HCT116 (cell line): ENCODE measurements at regions not wholly inside any gene's neighbourhood (a gene's known extent, or its start where the extent isn't known, plus 50 kb on each side); places are given as distances from the start of the nearest gene placed in this dataset.

ENCODE experiments used
- ATAC-seq: fragments of 200-7000 bp; cut with Tn5 transposase; 2 replicates; pipeline ENCODE4 v1.9.1; 2020; ENCODE audit warnings: mild to moderate bottlenecking, moderate library complexity
- BruUV-seq: library from RNA; stranded (reverse); fragments of 400-500 nt; replicated peaks from 2 replicates; lab custom pipeline; 2021; lab: Mats Ljungman, UMichigan
- CTCF ChIA-PET: fragments of 300-600 bp; sonication (Branson Sonifier 250); formaldehyde crosslinking; loops from one replicate; lab custom pipeline; 2021; ENCODE audit warnings: antibody characterized with exemption; lab: Charles Lee
- POLR2A ChIA-PET: fragments of 300-600, 350-600 bp; sonication (Branson Sonifier 250); formaldehyde crosslinking; loops from one replicate; lab custom pipeline; 2021; ENCODE audit warnings: antibody characterized with exemption; lab: Charles Lee
- RAD21 ChIA-PET, 2 experiments: fragments of 300-600 bp; sonication (Branson Sonifier 250); formaldehyde crosslinking; loops; one replicate each; lab custom pipeline; 2023; ENCODE audit warnings: low total read pairs in 2 of 2; ENCODE audit not compliant: uncharacterized antibody in 2 of 2, unreplicated experiment in 2 of 2, low non-redundant PET in 1 of 2; lab: Charles Lee
- DNase-seq: peaks from one replicate; pipeline ENCODE4 v3.0.0-alpha.2; 2010; ENCODE audit warnings: low read depth, low spot score
- H2AFZ ChIP-seq: fragments of 200-600 bp; shearing (Covaris generic), sonication (generic); 2 replicates; pipeline ENCODE4 v1.6.1; 2017; ENCODE audit warnings: low read depth, mixed run types, mixed read lengths, antibody characterized with exemption, low read length; ENCODE audit not compliant: poor library complexity, severe bottlenecking
- H3K27ac ChIP-seq: 2 replicates; pipeline ENCODE4 v1.5.1; 2012; ENCODE audit warnings: low read depth, low read length
- H3K27me3 ChIP-seq: fragments of 200-600 bp; sonication (generic); 2 replicates; pipeline ENCODE4 v1.6.1; 2016; ENCODE audit warnings: mixed run types, low read length, mixed read lengths; ENCODE audit not compliant: insufficient read depth
- H3K36me3 ChIP-seq, 2 experiments: fragments of 200-500 bp in 1 of 2; fragments of 200-600 bp in 1 of 2; sonication (Bioruptor generic) in 1 of 2; sonication (generic) in 1 of 2; 2 replicates each; pipeline versions ENCODE4 v1.5.1 to v1.6.1; 2014 to 2016; ENCODE audit warnings: low read length in 2 of 2, inconsistent platforms in 1 of 2, mixed read lengths in 1 of 2, mixed run types in 1 of 2; ENCODE audit not compliant: insufficient read depth in 2 of 2, control insufficient read depth in 1 of 2
- H3K4me1 ChIP-seq, 2 experiments: fragments of 200-600 bp in 1 of 2; sonication (generic) in 1 of 2; 2 replicates each; pipeline versions ENCODE4 v1.5.1 to v1.6.1; 2012 to 2017; ENCODE audit warnings: low read length in 2 of 2, inconsistent platforms in 1 of 2, mild to moderate bottlenecking in 1 of 2, mixed read lengths in 1 of 2, mixed run types in 1 of 2, moderate library complexity in 1 of 2; ENCODE audit not compliant: insufficient read depth in 2 of 2, control insufficient read depth in 1 of 2
- H3K4me2 ChIP-seq: fragments of 200-600 bp; sonication (generic); 2 replicates; pipeline ENCODE4 v1.6.1; 2017; ENCODE audit warnings: mixed run types, low read length, mixed read lengths
- H3K4me3 ChIP-seq, 2 experiments: fragments of 200-600 bp in 1 of 2; sonication (generic) in 1 of 2; replicated peaks in 1 of 2; 2 replicates each; pipeline ENCODE4 v1.5.1; 2011 to 2016; ENCODE audit warnings: low read length in 2 of 2, control low read depth in 1 of 2, low read depth in 1 of 2, mild to moderate bottlenecking in 1 of 2, mixed read lengths in 1 of 2, mixed run types in 1 of 2
- H3K79me2 ChIP-seq: fragments of 200-600 bp; sonication (generic); 2 replicates; pipeline ENCODE4 v1.6.1; 2017; ENCODE audit warnings: mild to moderate bottlenecking, mixed run types, low read length, moderate library complexity, mixed read lengths; ENCODE audit not compliant: insufficient read depth
- H3K9ac ChIP-seq: fragments of 200-600 bp; sonication (generic); 2 replicates; pipeline ENCODE4 v1.6.1; 2016; ENCODE audit warnings: low read length, mixed read lengths
- H3K9me2 ChIP-seq: fragments of 200-600 bp; sonication (generic), shearing (Covaris generic); 2 replicates; pipeline ENCODE4 v1.6.1; 2017; ENCODE audit warnings: mixed run types, mild to moderate bottlenecking, moderate library complexity; ENCODE audit not compliant: insufficient read depth
- H3K9me3 ChIP-seq, 2 experiments: fragments of 200-500 bp in 1 of 2; fragments of 200-600 bp in 1 of 2; sonication (Bioruptor generic) in 1 of 2; sonication (generic) in 1 of 2; 2 replicates each; pipeline ENCODE4 v1.6.1; 2014 to 2017; ENCODE audit warnings: low read length in 2 of 2, mixed read lengths in 2 of 2, inconsistent platforms in 1 of 2, low read depth in 1 of 2, mild to moderate bottlenecking in 1 of 2, mixed run types in 1 of 2, moderate library complexity in 1 of 2; ENCODE audit not compliant: control insufficient read depth in 1 of 2, insufficient read depth in 1 of 2
- H4K20me1 ChIP-seq: fragments of 200-600 bp; sonication (generic), shearing (Covaris generic); 2 replicates; pipeline ENCODE4 v1.6.1; 2017; ENCODE audit warnings: mixed run types, mild to moderate bottlenecking, moderate library complexity; ENCODE audit not compliant: insufficient read depth
- ATF3 ChIP-seq: IDR thresholded peaks from 2 replicates; pipeline ENCODE4 v1.6.1; 2012
- CBX3 ChIP-seq: IDR thresholded peaks from 2 replicates; pipeline ENCODE4 v1.6.1; 2012; ENCODE audit warnings: low read depth
- CEBPB ChIP-seq: IDR thresholded peaks from 2 replicates; pipeline ENCODE4 v1.6.1; 2012; ENCODE audit warnings: low read depth
- EGR1 ChIP-seq: IDR thresholded peaks from 2 replicates; pipeline ENCODE4 v1.6.1; 2012; ENCODE audit warnings: low read depth
- EZH2 ChIP-seq: fragments of 200-600 bp; sonication (generic); IDR thresholded peaks from 2 replicates; pipeline ENCODE4 v1.6.1; 2017; ENCODE audit warnings: antibody characterized with exemption, mixed run types
- FOSL1 ChIP-seq: IDR thresholded peaks from 2 replicates; pipeline ENCODE4 v1.6.1; 2012; ENCODE audit warnings: low read depth
- POLR2A ChIP-seq: IDR thresholded peaks from 2 replicates; pipeline ENCODE4 v1.7.0; 2011; ENCODE audit warnings: borderline replicate concordance; ENCODE audit not compliant: insufficient read depth, insufficient read length; ENCODE audit errors: extremely low read depth
- POLR2AphosphoS5 ChIP-seq: IDR thresholded peaks from 2 replicates; pipeline ENCODE4 v1.6.1; 2011; ENCODE audit warnings: mild to moderate bottlenecking, low read depth, low read length, moderate library complexity
- SIN3A ChIP-seq: IDR thresholded peaks from 2 replicates; pipeline ENCODE4 v1.6.1; 2012; ENCODE audit warnings: low read depth
- SP1 ChIP-seq: IDR thresholded peaks from 2 replicates; pipeline ENCODE4 v1.6.1; 2012; ENCODE audit warnings: low read depth
- SRF ChIP-seq: IDR thresholded peaks from 2 replicates; pipeline ENCODE4 v1.6.1; 2012; ENCODE audit warnings: low read depth
- TCF7L2 ChIP-seq: IDR thresholded peaks from 2 replicates; pipeline ENCODE4 v1.7.0; 2011; ENCODE audit warnings: borderline replicate concordance, inconsistent platforms; ENCODE audit not compliant: insufficient read depth, insufficient read length; ENCODE audit errors: extremely low read depth
- YY1 ChIP-seq: IDR thresholded peaks from 2 replicates; pipeline ENCODE4 v1.6.1; 2011; ENCODE audit warnings: low read length, low read depth, moderate library complexity, mild to moderate bottlenecking; ENCODE audit not compliant: insufficient replicate concordance; ENCODE audit errors: extremely low read depth
- ZBTB33 ChIP-seq: IDR thresholded peaks from 2 replicates; pipeline ENCODE4 v1.6.1; 2011; ENCODE audit warnings: mild to moderate bottlenecking, low read length, moderate library complexity; ENCODE audit not compliant: insufficient replicate concordance; ENCODE audit errors: extremely low read depth
- ZFX ChIP-seq: fragments of 450-650 bp; IDR thresholded peaks from 2 replicates; pipeline ENCODE4 v1.6.1; 2017
- ZNF274 ChIP-seq: fragments of 200-500 bp; sonication (Bioruptor generic); IDR thresholded peaks from 2 replicates; pipeline ENCODE4 v1.6.1; 2014; ENCODE audit warnings: mild to moderate bottlenecking, low read depth, low read length, inconsistent platforms
- intact Hi-C: fragments of 100-400 bp; cut with micrococcal nuclease; formaldehyde crosslinking; loops from 2 replicates; pipeline ENCODE4 v1.10.0; 2022

GRCh38 chr4:159013692-159014091 is 89.2 kb upstream of the RAPGEF2 start:
- no peak overlapping the region for H2AFZ ChIP-seq
- ChIA-PET POLR2A (no interaction called here), RAD21 (no interaction called here), CTCF (no interaction called here)
- TF ChIP-seq EGR1 (no peak), CBX3 (no peak), YY1 (no peak), SRF (no peak), TCF7L2 (no peak), SP1 (no peak), ATF3 (no peak), FOSL1 (no peak), POLR2AphosphoS5 (no peak), SIN3A (no peak), POLR2A (no peak)
- no peaks in the 10 kb centered on the region for H3K9me2 ChIP-seq
- DNase-seq (no peak), ATAC-seq (no peak)
- no peaks in the 10 kb centered on the region for H3K9me3 ChIP-seq
- peaks cover 0 to 8% of the 10 kb centered on the region in 2 experiments; a peak in 1 of 4 replicates for H3K4me1 ChIP-seq
- H3K27ac ChIP-seq: no peak overlapping the region
- H3K79me2 ChIP-seq: no peaks in the 10 kb centered on the region
- no peaks in the 10 kb centered on the region for H4K20me1 ChIP-seq
- H3K36me3 ChIP-seq: no peaks in the 10 kb centered on the region
- BruUV-seq: no TSS peak
- H3K27me3 ChIP-seq: no peaks in the 10 kb centered on the region
- H3K9ac ChIP-seq: no peak overlapping the region
- H3K4me2 ChIP-seq: no peak overlapping the region
- H3K4me3 ChIP-seq: no peak overlapping the region
- intact Hi-C loops: no loop called here

GRCh38 chr4:159014859-159015258 is 88.0 kb upstream of the RAPGEF2 start:
- Histone ChIP-seq H2AFZ (no peak overlapping the region), H3K9ac (no peak overlapping the region), H3K36me3 (no peaks in the 10 kb centered on the region), H4K20me1 (no peaks in the 10 kb centered on the region), H3K4me3 (no peak overlapping the region), H3K27me3 (no peaks in the 10 kb centered on the region), H3K79me2 (no peaks in the 10 kb centered on the region), H3K9me2 (no peaks in the 10 kb centered on the region), H3K4me1 (peaks cover 0 to 8% of the 10 kb centered on the region in 2 experiments; a peak in 1 of 4 replicates), H3K9me3 (no peaks in the 10 kb centered on the region), H3K4me2 (no peak overlapping the region), H3K27ac (no peak overlapping the region)
- CTCF ChIA-PET: no interaction called here
- intact Hi-C loops: no loop called here
- POLR2A ChIA-PET: no interaction called here
- RAD21 ChIA-PET: no interaction called here
- BruUV-seq: no TSS peak
- ATAC-seq (no peak), DNase-seq (no peak)
- TF ChIP-seq EZH2 (no peak), SP1 (no peak), ATF3 (no peak), CEBPB (no peak), ZFX (no peak), ZBTB33 (no peak), TCF7L2 (no peak), ZNF274 (no peak), EGR1 (no peak), SIN3A (no peak)
